ENCODE measurements at regions not wholly inside any gene's neighbourhood (a gene's known extent, or its start where the extent isn't known, plus 50 kb on each side); places are given as distances from the start of the nearest gene placed in this dataset.

DNA sequence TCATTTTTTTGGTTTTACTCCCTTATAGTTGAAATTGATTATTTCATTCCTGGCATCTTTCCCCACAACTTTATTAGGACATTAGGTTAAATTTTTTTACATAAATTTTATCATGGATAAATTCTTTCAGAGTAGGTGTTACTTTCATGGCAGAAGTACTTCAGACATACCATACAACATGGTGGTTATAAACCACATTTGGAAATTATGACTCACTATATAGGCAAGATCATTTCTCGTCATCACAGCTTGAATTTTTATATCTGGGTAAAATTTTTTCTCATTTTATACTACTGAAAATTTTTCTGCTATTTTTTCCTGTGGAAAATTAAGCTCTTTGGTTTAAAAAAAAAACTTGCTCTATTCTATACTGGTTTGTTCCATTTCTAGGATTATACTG lies 111.9 kb upstream of the COL5A2 start:
- TF ChIP-seq POLR2A (IDR thresholded peaks at IDR 0.05; ENCODE audit: low read length) (no peak), GATA1 (IDR thresholded peaks at IDR 0.05; ENCODE audit: low read depth, low read length) (no peak)
